ENCODE measurements at regions not wholly inside any gene's neighbourhood (a gene's known extent, or its start where the extent isn't known, plus 50 kb on each side); places are given as distances from the start of the nearest gene placed in this dataset.

DNA sequence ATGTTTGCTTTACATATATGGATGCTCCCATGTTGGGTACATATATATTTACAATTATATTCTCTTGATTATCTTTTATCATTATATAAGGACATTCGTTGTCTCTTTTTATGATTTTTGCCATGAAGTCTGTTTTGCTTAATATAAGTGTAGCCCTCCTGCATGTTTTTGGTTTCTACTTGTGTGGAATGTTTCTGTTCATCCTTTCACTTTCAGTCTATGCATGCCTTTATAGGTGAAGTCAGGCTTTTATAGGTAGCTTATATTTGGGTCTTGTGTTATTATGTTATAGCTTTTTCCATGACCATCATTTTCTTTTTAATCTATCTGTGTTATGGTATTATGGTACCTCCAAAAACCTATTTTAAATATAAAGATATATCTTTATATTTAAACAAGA, 612.5 kb upstream of the HS3ST5 start:
- intact Hi-C loops (cut with micrococcal nuclease; ENCODE audit: unreplicated experiment) (no loop called here), in situ Hi-C loops (cut with HindIII; ENCODE audit: extremely low pct_ligation_motif_present, low pct_unique_long_range_greater_than_20kb) (no loop called here)
- ChIA-PET CTCF (ENCODE audit: low intra/inter-chr PET ratio, low total read pairs) (no interaction called here), POLR2A (no interaction called here)
- Histone ChIP-seq H2AFZ (ENCODE audit: low read length) (no peak overlapping the region), H3K27ac (ENCODE audit: extremely low read length, insufficient read depth, low read length) (no peak overlapping the region), H3K4me2 (ENCODE audit: low read depth, low read length) (no peak overlapping the region), H4K20me1 (ENCODE audit: insufficient read depth, low read length) (no peaks in the 10 kb centered on the region), H3K4me3 (replicated peaks in 1 of 3; ENCODE audit: insufficient read depth in 1 of 3, low read depth in 2 of 3, low read length in 3 of 3) (no peak overlapping the region), H3K9ac (ENCODE audit: insufficient read depth, low read depth, low read length) (no peak overlapping the region), H3K27me3 (ENCODE audit: control insufficient read depth in 1 of 2, insufficient read depth in 2 of 2, low read length in 2 of 2) (no peaks in the 10 kb centered on the region), H3K9me3 (ENCODE audit: low read length) (no peaks in the 10 kb centered on the region), H3K36me3 (replicated peaks in 1 of 2; ENCODE audit: control insufficient read depth in 1 of 2, insufficient read depth in 2 of 2, low read length in 2 of 2) (no peaks in the 10 kb centered on the region), H3K4me1 (ENCODE audit: insufficient read depth, low read length) (no peaks in the 10 kb centered on the region), H3K79me2 (ENCODE audit: insufficient read depth, low read length) (no peaks in the 10 kb centered on the region)
- ATAC-seq (no peak), FAIRE-seq (no peak), DNase-seq (ENCODE audit: low spot score) (no peak)
- 0% methylated on average over 1 of the region's 1 CpG for WGBS (ENCODE audit: low lambda C conversion rate)
- no TSS peak for BruUV-seq (replicated peaks)
- TF ChIP-seq KDM5A (IDR thresholded peaks at IDR 0.05; ENCODE audit: borderline replicate concordance, low read length) (no peak), ZNF207 (IDR thresholded peaks at IDR 0.05; ENCODE audit: borderline replicate concordance) (no peak), ZNF326 (CRISPR knock-in tag; IDR thresholded peaks at IDR 0.05; ENCODE audit: borderline replicate concordance) (no peak), NPAS2 (CRISPR knock-in tag; IDR thresholded peaks at IDR 0.05; ENCODE audit: borderline replicate concordance) (no peak), ZNF672 (CRISPR knock-in tag; IDR thresholded peaks at IDR 0.05) (no peak), CREB1 (IDR thresholded peaks at IDR 0.05) (no peak), CREB1 (CRISPR knock-in tag; IDR thresholded peaks at IDR 0.05) (no peak), HNRNPLL (IDR thresholded peaks at IDR 0.05; ENCODE audit: low read depth, low read length, poor library complexity, severe bottlenecking) (no peak), EZH2 (conservative IDR thresholded peaks at IDR 0.05; ENCODE audit: low read depth, low read length) (no peak)

DNA sequence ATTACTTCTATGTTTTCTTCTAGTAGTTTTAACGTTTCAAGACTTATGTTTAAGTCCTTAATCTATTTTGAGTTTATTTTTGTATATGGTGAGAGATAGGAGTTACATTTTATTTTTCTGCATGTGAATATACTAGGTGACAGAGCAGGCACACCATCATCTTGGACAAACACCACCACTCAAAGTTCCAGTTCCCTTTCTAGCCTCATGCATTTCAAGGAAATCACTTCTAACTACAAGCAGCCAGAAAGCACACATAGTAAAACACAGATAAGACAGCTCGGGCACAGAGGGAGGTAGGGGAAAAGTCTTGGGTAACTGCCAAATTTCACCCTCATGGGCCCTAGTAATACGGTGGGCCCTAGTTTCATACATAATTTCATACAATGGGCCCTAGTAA, 609.4 kb upstream of the HS3ST5 start:
- Histone ChIP-seq H3K27ac (ENCODE audit: extremely low read length, insufficient read depth, low read length) (no peak overlapping the region), H3K9ac (ENCODE audit: insufficient read depth, low read depth, low read length) (no peak overlapping the region), H3K79me2 (ENCODE audit: insufficient read depth, low read length) (no peaks in the 10 kb centered on the region), H3K4me1 (ENCODE audit: insufficient read depth, low read length) (no peaks in the 10 kb centered on the region), H3K36me3 (replicated peaks in 1 of 2; ENCODE audit: control insufficient read depth in 1 of 2, insufficient read depth in 2 of 2, low read length in 2 of 2) (no peaks in the 10 kb centered on the region), H3K27me3 (ENCODE audit: control insufficient read depth in 1 of 2, insufficient read depth in 2 of 2, low read length in 2 of 2) (no peaks in the 10 kb centered on the region), H2AFZ (ENCODE audit: low read length) (no peak overlapping the region), H3K4me2 (ENCODE audit: low read depth, low read length) (no peak overlapping the region), H4K20me1 (ENCODE audit: insufficient read depth, low read length) (no peaks in the 10 kb centered on the region), H3K4me3 (replicated peaks in 1 of 3; ENCODE audit: insufficient read depth in 1 of 3, low read depth in 2 of 3, low read length in 3 of 3) (no peak overlapping the region), H3K9me3 (ENCODE audit: low read length) (no peaks in the 10 kb centered on the region)
- in situ Hi-C loops (cut with HindIII; ENCODE audit: extremely low pct_ligation_motif_present, low pct_unique_long_range_greater_than_20kb): no loop called here
- FAIRE-seq: no peak
- 0% methylated on average over 3 of the region's 3 CpGs for WGBS (ENCODE audit: low lambda C conversion rate)
- DNase-seq (ENCODE audit: low spot score): no peak
- BruUV-seq (replicated peaks): no TSS peak
- ChIA-PET POLR2A (no interaction called here), CTCF (ENCODE audit: low intra/inter-chr PET ratio, low total read pairs) (no interaction called here)
- ATAC-seq: no peak
- intact Hi-C loops (cut with micrococcal nuclease; ENCODE audit: unreplicated experiment): no loop called here
- TF ChIP-seq ZFP36 (IDR thresholded peaks at IDR 0.05; ENCODE audit: borderline replicate concordance, low read depth, low read length, partially characterized antibody) (no peak), AKAP8 (CRISPR knock-in tag; IDR thresholded peaks at IDR 0.05) (no peak), ZNF549 (CRISPR knock-in tag; IDR thresholded peaks at IDR 0.05) (no peak), IKZF1 (IDR thresholded peaks at IDR 0.05) (no peak), MYPOP (CRISPR knock-in tag; IDR thresholded peaks at IDR 0.05) (no peak), MAFG (CRISPR knock-in tag; IDR thresholded peaks at IDR 0.05) (no peak), KLF13 (CRISPR knock-in tag; IDR thresholded peaks at IDR 0.05) (no peak)
- TF ChIP-seq, protein P1, sequence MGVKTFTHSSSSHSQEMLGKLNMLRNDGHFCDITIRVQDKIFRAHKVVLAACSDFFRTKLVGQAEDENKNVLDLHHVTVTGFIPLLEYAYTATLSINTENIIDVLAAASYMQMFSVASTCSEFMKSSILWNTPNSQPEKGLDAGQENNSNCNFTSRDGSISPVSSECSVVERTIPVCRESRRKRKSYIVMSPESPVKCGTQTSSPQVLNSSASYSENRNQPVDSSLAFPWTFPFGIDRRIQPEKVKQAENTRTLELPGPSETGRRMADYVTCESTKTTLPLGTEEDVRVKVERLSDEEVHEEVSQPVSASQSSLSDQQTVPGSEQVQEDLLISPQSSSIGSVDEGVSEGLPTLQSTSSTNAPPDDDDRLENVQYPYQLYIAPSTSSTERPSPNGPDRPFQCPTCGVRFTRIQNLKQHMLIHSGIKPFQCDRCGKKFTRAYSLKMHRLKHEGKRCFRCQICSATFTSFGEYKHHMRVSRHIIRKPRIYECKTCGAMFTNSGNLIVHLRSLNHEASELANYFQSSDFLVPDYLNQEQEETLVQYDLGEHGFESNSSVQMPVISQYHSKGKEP (CRISPR knock-in tag; IDR thresholded peaks at IDR 0.05): no peak
- TF ChIP-seq, protein P2, sequence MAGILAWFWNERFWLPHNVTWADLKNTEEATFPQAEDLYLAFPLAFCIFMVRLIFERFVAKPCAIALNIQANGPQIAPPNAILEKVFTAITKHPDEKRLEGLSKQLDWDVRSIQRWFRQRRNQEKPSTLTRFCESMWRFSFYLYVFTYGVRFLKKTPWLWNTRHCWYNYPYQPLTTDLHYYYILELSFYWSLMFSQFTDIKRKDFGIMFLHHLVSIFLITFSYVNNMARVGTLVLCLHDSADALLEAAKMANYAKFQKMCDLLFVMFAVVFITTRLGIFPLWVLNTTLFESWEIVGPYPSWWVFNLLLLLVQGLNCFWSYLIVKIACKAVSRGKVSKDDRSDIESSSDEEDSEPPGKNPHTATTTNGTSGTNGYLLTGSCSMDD (CRISPR knock-in tag; IDR thresholded peaks at IDR 0.05): no peak

Data from HepG2 (cell line).